Peyer's patch (tissue), 4 donors: ENCODE measurements at regions not wholly inside any gene's neighbourhood (a gene's known extent, or its start where the extent isn't known, plus 50 kb on each side); places are given as distances from the start of the nearest gene placed in this dataset.

ENCODE experiments used
- CTCF ChIP-seq, 6 experiments: fragments of 450-650 bp in 4 of 6; fragments of 200-600 bp in 2 of 6; sonication (generic) in 1 of 6; IDR thresholded peaks; one replicate each; pipeline ENCODE4 v1.5.1; 2017 to 2019; ENCODE audit warnings: antibody characterized with exemption in 6 of 6, mild to moderate bottlenecking in 3 of 6, moderate library complexity in 1 of 6
- POLR2A ChIP-seq, 2 donors: fragments of 450-650 bp; IDR thresholded peaks; one replicate each; pipeline ENCODE4 v1.5.1; 2017; ENCODE audit warnings: antibody characterized with exemption in 2 of 2, mild to moderate bottlenecking in 2 of 2, moderate library complexity in 2 of 2

- TF ChIP-seq CTCF (IDR thresholded peaks at IDR 0.05) (no peak), POLR2A (IDR thresholded peaks at IDR 0.05) (no peak)
Observed at GRCh38 chr3:168325684-168326083, 230.0 kb upstream of the GOLIM4 start.
